ENCODE measurements at regions not wholly inside any gene's neighbourhood (a gene's known extent, or its start where the extent isn't known, plus 50 kb on each side); places are given as distances from the start of the nearest gene placed in this dataset.

- Mint-ChIP-seq H3K27me3 (ENCODE audit: insufficient read depth) (peaks cover 16% of the 10 kb centered on the region), H3K27ac (no peak overlapping the region), H3K4me1 (peaks cover 34% of the 10 kb centered on the region), H3K9me3 (peaks cover 11% of the 10 kb centered on the region), H3K4me3 (no peak overlapping the region), H3K36me3 (ENCODE audit: low read depth) (no peaks in the 10 kb centered on the region)
- Histone ChIP-seq H3K36me3 (ENCODE audit: control insufficient read depth, insufficient read depth, low read length) (no peaks in the 10 kb centered on the region), H3K27ac (ENCODE audit: low read depth, low read length) (no peak overlapping the region), H3K9me3 (ENCODE audit: control insufficient read depth, low read length) (peaks cover 13% of the 10 kb centered on the region), H3K27me3 (ENCODE audit: control insufficient read depth, insufficient read depth, low read length, poor library complexity, severe bottlenecking) (no peaks in the 10 kb centered on the region), H3K4me3 (ENCODE audit: low read length) (no peak overlapping the region), H3K9ac (ENCODE audit: extremely low read depth, low read length, poor library complexity, severe bottlenecking) (no peak overlapping the region), H3K4me1 (ENCODE audit: control insufficient read depth, insufficient read depth, low read length) (no peaks in the 10 kb centered on the region)
- WGBS, 2 experiments (ENCODE audit: insufficient coverage in 1 of 2, insufficient read length in 1 of 2): 93 to 97% methylated on average over 2 of the region's 2 CpGs
- no peak for DNase-seq
- TF ChIP-seq CTCF (conservative IDR thresholded peaks at IDR 0.05): no peak
These were observed 95.2 kb upstream of the TNS3 start for GRCh38 chr7:47677093-47677492.

GRCh38 chr7:47672977-47673381 lies 91.1 kb upstream of the TNS3 start:
- H3K4me3 ChIP-seq (ENCODE audit: low read length): no peak overlapping the region
- no peaks in the 10 kb centered on the region for H3K36me3 ChIP-seq (ENCODE audit: control insufficient read depth, insufficient read depth, low read length)
- DNase-seq: peak; percentile 86
- H3K27me3 ChIP-seq (ENCODE audit: control insufficient read depth, insufficient read depth, low read length, poor library complexity, severe bottlenecking): no peaks in the 10 kb centered on the region
- H3K36me3 Mint-ChIP-seq (ENCODE audit: low read depth): no peaks in the 10 kb centered on the region
- TF ChIP-seq CTCF (conservative IDR thresholded peaks at IDR 0.05): no peak
- H3K4me3 Mint-ChIP-seq: no peak overlapping the region
- H3K27ac ChIP-seq (ENCODE audit: low read depth, low read length): no peak overlapping the region
- H3K9ac ChIP-seq (ENCODE audit: extremely low read depth, low read length, poor library complexity, severe bottlenecking): no peak overlapping the region
- no peaks in the 10 kb centered on the region for H3K4me1 ChIP-seq (ENCODE audit: control insufficient read depth, insufficient read depth, low read length)
- peaks cover 13% of the 10 kb centered on the region for H3K9me3 ChIP-seq (ENCODE audit: control insufficient read depth, low read length)
- peaks cover 20% of the 10 kb centered on the region for H3K4me1 Mint-ChIP-seq
- H3K27ac Mint-ChIP-seq: no peak overlapping the region
- H3K9me3 Mint-ChIP-seq: peaks cover 11% of the 10 kb centered on the region
- peaks cover 18% of the 10 kb centered on the region for H3K27me3 Mint-ChIP-seq (ENCODE audit: insufficient read depth)
- WGBS, 2 experiments (ENCODE audit: insufficient coverage in 1 of 2, insufficient read length in 1 of 2): 22 to 23% methylated on average over 1 to 3 of the region's 3 CpGs

- Histone ChIP-seq H3K9ac (ENCODE audit: extremely low read depth, low read length, poor library complexity, severe bottlenecking) (no peak overlapping the region), H3K4me1 (ENCODE audit: control insufficient read depth, insufficient read depth, low read length) (no peaks in the 10 kb centered on the region), H3K36me3 (ENCODE audit: control insufficient read depth, insufficient read depth, low read length) (no peaks in the 10 kb centered on the region), H3K4me3 (ENCODE audit: low read length) (no peak overlapping the region), H3K9me3 (ENCODE audit: control insufficient read depth, low read length) (peaks cover 9% of the 10 kb centered on the region), H3K27ac (ENCODE audit: low read depth, low read length) (no peak overlapping the region), H3K27me3 (ENCODE audit: control insufficient read depth, insufficient read depth, low read length, poor library complexity, severe bottlenecking) (no peaks in the 10 kb centered on the region)
- H3K4me1 Mint-ChIP-seq: peaks cover 20% of the 10 kb centered on the region
- 32 to 54% methylated on average over 4 to 7 of the region's 7 CpGs for WGBS, 2 experiments (ENCODE audit: insufficient coverage in 1 of 2, insufficient read length in 1 of 2)
- peaks cover 10% of the 10 kb centered on the region for H3K9me3 Mint-ChIP-seq
- H3K27me3 Mint-ChIP-seq (ENCODE audit: insufficient read depth): peaks cover 18% of the 10 kb centered on the region
- no peak for DNase-seq
- peak overlapping the region; percentile 41 for H3K27ac Mint-ChIP-seq
- H3K36me3 Mint-ChIP-seq (ENCODE audit: low read depth): no peaks in the 10 kb centered on the region
- TF ChIP-seq CTCF (conservative IDR thresholded peaks at IDR 0.05): no peak
- no peak overlapping the region for H3K4me3 Mint-ChIP-seq
These were observed 90.4 kb upstream of the TNS3 start for GRCh38 chr7:47672271-47672791.

All from endodermal cell (in vitro differentiated cells).